Astrocyte (in vitro differentiated cells and primary cell): ENCODE measurements at regions not wholly inside any gene's neighbourhood (a gene's known extent, or its start where the extent isn't known, plus 50 kb on each side); places are given as distances from the start of the nearest gene placed in this dataset.

Experiments
- DNase-seq: peaks from one replicate; pipeline ENCODE4 v3.0.0-alpha.2; 2010; ENCODE audit warnings: low read depth
- FAIRE-seq: peaks from 2 replicates; lab custom pipeline; 2011; peaks lifted over from hg19 to GRCh38; lab: Jason Lieb, UNC
- H2AFZ ChIP-seq: 2 replicates; pipeline ENCODE4 v1.6.0; 2012; ENCODE audit warnings: low read depth, low read length, inconsistent platforms
- H3K27ac ChIP-seq: 2 replicates; pipeline ENCODE4 v1.5.1; 2011; ENCODE audit warnings: low read depth, low read length, inconsistent platforms
- H3K27me3 ChIP-seq: 2 replicates; pipeline ENCODE4 v1.6.0; 2011; ENCODE audit warnings: low read length, inconsistent platforms; ENCODE audit not compliant: insufficient read depth
- H3K36me3 ChIP-seq: 2 replicates; pipeline ENCODE4 v1.5.1; 2011; ENCODE audit warnings: low read length, inconsistent platforms; ENCODE audit not compliant: insufficient read depth
- H3K4me1 ChIP-seq: 2 replicates; pipeline ENCODE4 v1.5.1; 2011; ENCODE audit warnings: low read length, inconsistent platforms; ENCODE audit not compliant: insufficient read depth
- H3K4me2 ChIP-seq: 2 replicates; pipeline ENCODE4 v1.6.0; 2012; ENCODE audit warnings: low read length, inconsistent platforms
- H3K4me3 ChIP-seq: 2 replicates; pipeline ENCODE4 v1.5.1; 2011; ENCODE audit warnings: low read depth, mild to moderate bottlenecking, low read length, inconsistent platforms; ENCODE audit not compliant: insufficient read depth
- H3K79me2 ChIP-seq: 2 replicates; pipeline ENCODE4 v1.6.0; 2012; ENCODE audit warnings: mild to moderate bottlenecking, low read length, inconsistent platforms; ENCODE audit not compliant: insufficient read depth
- H3K9ac ChIP-seq: 2 replicates; pipeline ENCODE4 v1.6.0; 2012; ENCODE audit warnings: mild to moderate bottlenecking, low read length, inconsistent platforms
- H3K9me3 ChIP-seq: 2 replicates; pipeline ENCODE4 v1.5.1; 2012; ENCODE audit warnings: low read depth, mild to moderate bottlenecking, low read length, inconsistent platforms; ENCODE audit not compliant: insufficient read depth
- H4K20me1 ChIP-seq: 2 replicates; pipeline ENCODE4 v1.6.0; 2012; ENCODE audit warnings: low read length, inconsistent platforms; ENCODE audit not compliant: insufficient read depth
- H3K27ac Mint-ChIP-seq: one replicate; pipeline ENCODE4 v1.8.0; 2021; ENCODE audit warnings: mild to moderate bottlenecking, mixed read lengths; ENCODE audit not compliant: unreplicated experiment
- H3K27me3 Mint-ChIP-seq: one replicate; pipeline ENCODE4 v1.8.0; 2021; ENCODE audit warnings: low read depth, mixed read lengths; ENCODE audit not compliant: unreplicated experiment
- H3K36me3 Mint-ChIP-seq: one replicate; pipeline ENCODE4 v1.8.0; 2021; ENCODE audit warnings: low read depth, mixed read lengths; ENCODE audit not compliant: unreplicated experiment
- H3K4me1 Mint-ChIP-seq: one replicate; pipeline ENCODE4 v1.8.0; 2021; ENCODE audit warnings: low read depth, mixed read lengths; ENCODE audit not compliant: unreplicated experiment
- H3K4me3 Mint-ChIP-seq: one replicate; pipeline ENCODE4 v1.8.0; 2021; ENCODE audit warnings: mild to moderate bottlenecking, moderate library complexity, mixed read lengths; ENCODE audit not compliant: unreplicated experiment
- H3K9me3 Mint-ChIP-seq: one replicate; pipeline ENCODE4 v1.8.0; 2021; ENCODE audit warnings: mild to moderate bottlenecking, mixed read lengths; ENCODE audit not compliant: unreplicated experiment
- EZH2 ChIP-seq: IDR thresholded peaks from 2 replicates; pipeline ENCODE4 v1.6.1; 2012; ENCODE audit warnings: mild to moderate bottlenecking, low read length, inconsistent platforms; ENCODE audit not compliant: insufficient read depth
- TF ChIP-seq, protein P1 (sequence below): IDR thresholded peaks from 2 replicates; pipeline ENCODE4 v1.5.1; 2011; ENCODE audit warnings: low read depth, mild to moderate bottlenecking, inconsistent platforms, low read length, moderate library complexity; ENCODE audit not compliant: insufficient read depth

DNA sequence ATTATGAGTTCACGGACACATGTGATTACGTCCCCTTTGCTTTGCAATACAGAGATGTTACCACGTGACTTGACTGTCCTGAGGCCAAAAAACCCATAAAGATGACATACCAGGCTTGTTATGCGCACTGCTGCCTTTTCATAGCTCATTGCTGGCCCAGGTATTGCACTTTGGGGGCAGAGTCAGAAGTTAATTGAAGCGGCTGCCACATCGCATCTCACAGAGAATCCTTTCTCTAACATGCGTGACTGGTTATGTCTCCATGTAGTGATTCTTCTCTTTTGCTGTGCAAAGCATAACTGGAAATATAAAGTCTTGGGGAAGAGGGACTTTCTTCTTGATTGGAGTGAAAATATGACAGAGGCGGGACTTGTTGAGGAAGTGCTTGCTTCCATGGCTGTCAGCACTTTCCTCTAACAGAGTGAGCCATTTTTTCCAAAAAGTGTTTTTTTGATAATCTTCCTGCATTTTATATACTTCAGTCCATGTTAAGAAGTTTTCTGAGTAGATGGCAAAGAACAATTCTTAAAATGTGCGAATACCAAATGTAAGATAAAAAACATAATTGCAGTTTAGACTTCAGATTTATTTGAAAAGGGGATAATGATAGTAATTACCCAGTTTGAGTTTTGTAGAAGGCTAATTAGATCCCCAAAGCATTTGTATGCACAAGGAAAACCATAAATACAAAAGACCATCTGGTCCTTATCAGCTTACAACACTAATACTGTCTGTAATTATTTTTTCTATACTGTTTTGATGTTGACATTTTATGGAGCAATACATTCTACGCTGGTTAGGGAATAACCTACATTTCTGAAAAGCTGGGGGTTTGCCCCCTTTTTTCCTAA is 324.6 kb upstream of the MTNR1B start:
- H2AFZ ChIP-seq, result no peak overlapping the region
- Mint-ChIP-seq H3K4me3 (no peak overlapping the region), H3K27me3 (no peaks in the 10 kb centered on the region), H3K36me3 (peaks cover 4% of the 10 kb centered on the region), H3K9me3 (no peaks in the 10 kb centered on the region), H3K4me1 (peaks cover 4% of the 10 kb centered on the region), H3K27ac (no peak overlapping the region)
- H4K20me1 ChIP-seq, result no peaks in the 10 kb centered on the region
- no peaks in the 10 kb centered on the region for H3K79me2 ChIP-seq
- H3K27me3 ChIP-seq, result no peaks in the 10 kb centered on the region
- H3K27ac ChIP-seq, result no peak overlapping the region
- no peaks in the 10 kb centered on the region for H3K36me3 ChIP-seq
- DNase-seq, result no peak
- H3K9me3 ChIP-seq, result no peaks in the 10 kb centered on the region
- no peak overlapping the region for H3K4me3 ChIP-seq
- no peak overlapping the region for H3K4me2 ChIP-seq
- FAIRE-seq, result no peak
- no peaks in the 10 kb centered on the region for H3K4me1 ChIP-seq
- no peak for TF ChIP-seq EZH2
- TF ChIP-seq, protein P1, sequence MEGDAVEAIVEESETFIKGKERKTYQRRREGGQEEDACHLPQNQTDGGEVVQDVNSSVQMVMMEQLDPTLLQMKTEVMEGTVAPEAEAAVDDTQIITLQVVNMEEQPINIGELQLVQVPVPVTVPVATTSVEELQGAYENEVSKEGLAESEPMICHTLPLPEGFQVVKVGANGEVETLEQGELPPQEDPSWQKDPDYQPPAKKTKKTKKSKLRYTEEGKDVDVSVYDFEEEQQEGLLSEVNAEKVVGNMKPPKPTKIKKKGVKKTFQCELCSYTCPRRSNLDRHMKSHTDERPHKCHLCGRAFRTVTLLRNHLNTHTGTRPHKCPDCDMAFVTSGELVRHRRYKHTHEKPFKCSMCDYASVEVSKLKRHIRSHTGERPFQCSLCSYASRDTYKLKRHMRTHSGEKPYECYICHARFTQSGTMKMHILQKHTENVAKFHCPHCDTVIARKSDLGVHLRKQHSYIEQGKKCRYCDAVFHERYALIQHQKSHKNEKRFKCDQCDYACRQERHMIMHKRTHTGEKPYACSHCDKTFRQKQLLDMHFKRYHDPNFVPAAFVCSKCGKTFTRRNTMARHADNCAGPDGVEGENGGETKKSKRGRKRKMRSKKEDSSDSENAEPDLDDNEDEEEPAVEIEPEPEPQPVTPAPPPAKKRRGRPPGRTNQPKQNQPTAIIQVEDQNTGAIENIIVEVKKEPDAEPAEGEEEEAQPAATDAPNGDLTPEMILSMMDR, result no peak
- H3K9ac ChIP-seq, result no peak overlapping the region

DNA sequence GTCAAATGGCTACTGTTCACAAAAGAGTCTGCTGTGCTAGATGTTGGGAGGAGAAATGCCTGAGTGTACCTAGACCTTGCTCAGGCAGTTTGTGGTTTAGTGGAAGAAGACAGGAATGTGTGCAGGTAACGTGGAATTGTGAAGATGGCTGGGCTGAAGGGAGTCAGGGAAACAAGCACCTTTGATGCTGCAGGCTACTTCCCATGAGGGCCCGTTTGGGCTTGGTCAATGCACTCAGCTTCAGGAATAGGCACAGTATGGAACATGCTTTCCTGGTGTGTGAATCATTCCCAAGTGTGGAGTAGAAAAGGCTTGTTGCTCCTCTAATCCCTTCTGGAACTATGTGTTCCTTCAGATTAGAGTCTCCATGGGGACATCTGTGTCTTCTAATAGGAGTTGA is 318.3 kb upstream of the MTNR1B start:
- Mint-ChIP-seq H3K36me3 (peaks cover 7% of the 10 kb centered on the region), H3K27ac (no peak overlapping the region), H3K9me3 (no peaks in the 10 kb centered on the region), H3K27me3 (no peaks in the 10 kb centered on the region), H3K4me3 (no peak overlapping the region), H3K4me1 (no peaks in the 10 kb centered on the region)
- no peak for FAIRE-seq
- no peaks in the 10 kb centered on the region for H3K36me3 ChIP-seq
- TF ChIP-seq, protein P1, result no peak
- TF ChIP-seq EZH2, result no peak
- H3K4me1 ChIP-seq, result no peaks in the 10 kb centered on the region
- no peaks in the 10 kb centered on the region for H3K79me2 ChIP-seq
- no peak overlapping the region for H3K4me2 ChIP-seq
- H3K4me3 ChIP-seq, result no peak overlapping the region
- no peak overlapping the region for H3K9ac ChIP-seq
- DNase-seq, result no peak
- no peaks in the 10 kb centered on the region for H3K27me3 ChIP-seq
- no peaks in the 10 kb centered on the region for H4K20me1 ChIP-seq
- H2AFZ ChIP-seq, result no peak overlapping the region
- H3K27ac ChIP-seq, result no peak overlapping the region
- H3K9me3 ChIP-seq, result no peaks in the 10 kb centered on the region

DNA sequence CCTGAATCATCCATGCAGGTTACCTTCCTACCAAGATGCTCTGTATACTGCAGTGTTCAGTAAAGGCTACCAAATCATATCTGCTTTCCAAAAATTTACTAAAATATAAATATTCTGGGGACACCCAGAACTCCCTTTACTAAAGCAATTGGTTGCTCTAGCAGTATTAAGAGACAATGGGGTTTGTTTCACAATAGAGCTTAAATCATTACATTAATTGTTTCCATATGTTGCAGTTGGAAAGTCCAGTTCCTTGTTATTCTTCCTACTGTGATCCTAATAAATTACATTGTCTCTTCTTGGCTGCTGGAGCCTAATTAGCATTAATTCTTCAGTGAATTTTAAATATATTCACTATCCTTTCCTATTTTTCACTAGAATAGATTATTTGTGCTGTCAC is 316.0 kb upstream of the MTNR1B start:
- TF ChIP-seq EZH2, result no peak
- TF ChIP-seq, protein P1, result no peak
- Mint-ChIP-seq H3K4me1 (no peaks in the 10 kb centered on the region), H3K27me3 (no peaks in the 10 kb centered on the region), H3K36me3 (peaks cover 6% of the 10 kb centered on the region), H3K4me3 (no peak overlapping the region), H3K9me3 (no peaks in the 10 kb centered on the region), H3K27ac (no peak overlapping the region)
- Histone ChIP-seq H3K9ac (no peak overlapping the region), H3K79me2 (no peaks in the 10 kb centered on the region), H3K27ac (no peak overlapping the region), H3K4me1 (no peaks in the 10 kb centered on the region), H3K9me3 (no peaks in the 10 kb centered on the region), H4K20me1 (no peaks in the 10 kb centered on the region), H3K4me2 (no peak overlapping the region), H3K36me3 (no peaks in the 10 kb centered on the region), H2AFZ (no peak overlapping the region), H3K27me3 (no peaks in the 10 kb centered on the region), H3K4me3 (no peak overlapping the region)
- no peak for FAIRE-seq
- DNase-seq, result no peak
